ENCODE measurements at regions not wholly inside any gene's neighbourhood (a gene's known extent, or its start where the extent isn't known, plus 50 kb on each side); places are given as distances from the start of the nearest gene placed in this dataset.

GRCh38 chr21:15498455-15498854 is 231.3 kb upstream of the USP25 start:
- Mint-ChIP-seq H3K27me3 (ENCODE audit: unreplicated experiment) (no peaks in the 10 kb centered on the region), H3K27ac (ENCODE audit: unreplicated experiment) (no peak overlapping the region), H3K9me3 (ENCODE audit: low read depth, unreplicated experiment) (no peaks in the 10 kb centered on the region), H3K4me3 (ENCODE audit: low read depth, unreplicated experiment) (no peak overlapping the region), H3K4me1 (ENCODE audit: low read depth, unreplicated experiment) (no peaks in the 10 kb centered on the region), H3K36me3 (ENCODE audit: insufficient read depth, unreplicated experiment) (no peaks in the 10 kb centered on the region)
- CTCF ChIA-PET: no interaction called here
- TF ChIP-seq, protein P1, sequence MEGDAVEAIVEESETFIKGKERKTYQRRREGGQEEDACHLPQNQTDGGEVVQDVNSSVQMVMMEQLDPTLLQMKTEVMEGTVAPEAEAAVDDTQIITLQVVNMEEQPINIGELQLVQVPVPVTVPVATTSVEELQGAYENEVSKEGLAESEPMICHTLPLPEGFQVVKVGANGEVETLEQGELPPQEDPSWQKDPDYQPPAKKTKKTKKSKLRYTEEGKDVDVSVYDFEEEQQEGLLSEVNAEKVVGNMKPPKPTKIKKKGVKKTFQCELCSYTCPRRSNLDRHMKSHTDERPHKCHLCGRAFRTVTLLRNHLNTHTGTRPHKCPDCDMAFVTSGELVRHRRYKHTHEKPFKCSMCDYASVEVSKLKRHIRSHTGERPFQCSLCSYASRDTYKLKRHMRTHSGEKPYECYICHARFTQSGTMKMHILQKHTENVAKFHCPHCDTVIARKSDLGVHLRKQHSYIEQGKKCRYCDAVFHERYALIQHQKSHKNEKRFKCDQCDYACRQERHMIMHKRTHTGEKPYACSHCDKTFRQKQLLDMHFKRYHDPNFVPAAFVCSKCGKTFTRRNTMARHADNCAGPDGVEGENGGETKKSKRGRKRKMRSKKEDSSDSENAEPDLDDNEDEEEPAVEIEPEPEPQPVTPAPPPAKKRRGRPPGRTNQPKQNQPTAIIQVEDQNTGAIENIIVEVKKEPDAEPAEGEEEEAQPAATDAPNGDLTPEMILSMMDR (IDR thresholded peaks at IDR 0.05; ENCODE audit: unreplicated experiment): no peak
- intact Hi-C loops (cut with micrococcal nuclease; ENCODE audit: unreplicated experiment): no loop called here
- no peak for DNase-seq
- BruUV-seq (replicated peaks): no TSS peak

DNA sequence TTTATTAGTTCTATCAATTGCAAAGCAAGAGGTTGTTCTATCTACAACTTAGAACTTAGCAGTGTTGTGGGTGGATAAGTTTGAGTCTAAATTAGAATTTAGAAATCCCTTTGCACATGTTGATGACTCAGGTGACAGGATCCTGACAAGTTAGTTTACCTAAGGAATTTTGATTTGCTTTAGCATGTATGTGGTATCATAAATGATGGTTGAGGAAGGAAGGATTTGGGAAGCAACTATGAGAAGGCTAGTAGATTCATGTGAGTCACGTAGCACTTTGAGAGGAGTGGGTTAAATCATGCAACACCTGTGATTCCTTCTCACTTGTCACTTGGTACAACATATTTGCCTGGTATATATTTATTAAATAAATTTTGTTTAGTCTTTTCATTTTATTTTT is 223.7 kb upstream of the USP25 start:
- BruUV-seq (replicated peaks): no TSS peak
- H3K4me3 Mint-ChIP-seq (ENCODE audit: low read depth, unreplicated experiment): no peak overlapping the region
- TF ChIP-seq, protein P1 (IDR thresholded peaks at IDR 0.05; ENCODE audit: unreplicated experiment): no peak
- intact Hi-C loops (cut with micrococcal nuclease; ENCODE audit: unreplicated experiment): no loop called here
- H3K36me3 Mint-ChIP-seq (ENCODE audit: insufficient read depth, unreplicated experiment): no peaks in the 10 kb centered on the region
- CTCF ChIA-PET: no interaction called here
- DNase-seq: no peak
- H3K4me1 Mint-ChIP-seq (ENCODE audit: low read depth, unreplicated experiment): no peaks in the 10 kb centered on the region
- no peak overlapping the region for H3K27ac Mint-ChIP-seq (ENCODE audit: unreplicated experiment)
- H3K9me3 Mint-ChIP-seq (ENCODE audit: low read depth, unreplicated experiment): no peaks in the 10 kb centered on the region
- H3K27me3 Mint-ChIP-seq (ENCODE audit: unreplicated experiment): no peaks in the 10 kb centered on the region

- H3K27ac Mint-ChIP-seq (ENCODE audit: unreplicated experiment): no peak overlapping the region
- intact Hi-C loops (cut with micrococcal nuclease; ENCODE audit: unreplicated experiment): no loop called here
- CTCF ChIA-PET: interaction anchor here (1.0 kb wide), 1 partner anchor 18 kb away, joined by 3 read pairs; no protein-coding TSS in a partner anchor
- no peaks in the 10 kb centered on the region for H3K36me3 Mint-ChIP-seq (ENCODE audit: insufficient read depth, unreplicated experiment)
- no TSS peak for BruUV-seq (replicated peaks)
- H3K9me3 Mint-ChIP-seq (ENCODE audit: low read depth, unreplicated experiment): no peaks in the 10 kb centered on the region
- TF ChIP-seq, protein P1 (IDR thresholded peaks at IDR 0.05; ENCODE audit: unreplicated experiment): no peak
- no peaks in the 10 kb centered on the region for H3K27me3 Mint-ChIP-seq (ENCODE audit: unreplicated experiment)
- DNase-seq: no peak
- H3K4me1 Mint-ChIP-seq (ENCODE audit: low read depth, unreplicated experiment): no peaks in the 10 kb centered on the region
- no peak overlapping the region for H3K4me3 Mint-ChIP-seq (ENCODE audit: low read depth, unreplicated experiment)
Observed at GRCh38 chr21:15508554-15508953, 221.2 kb upstream of the USP25 start.

DNA sequence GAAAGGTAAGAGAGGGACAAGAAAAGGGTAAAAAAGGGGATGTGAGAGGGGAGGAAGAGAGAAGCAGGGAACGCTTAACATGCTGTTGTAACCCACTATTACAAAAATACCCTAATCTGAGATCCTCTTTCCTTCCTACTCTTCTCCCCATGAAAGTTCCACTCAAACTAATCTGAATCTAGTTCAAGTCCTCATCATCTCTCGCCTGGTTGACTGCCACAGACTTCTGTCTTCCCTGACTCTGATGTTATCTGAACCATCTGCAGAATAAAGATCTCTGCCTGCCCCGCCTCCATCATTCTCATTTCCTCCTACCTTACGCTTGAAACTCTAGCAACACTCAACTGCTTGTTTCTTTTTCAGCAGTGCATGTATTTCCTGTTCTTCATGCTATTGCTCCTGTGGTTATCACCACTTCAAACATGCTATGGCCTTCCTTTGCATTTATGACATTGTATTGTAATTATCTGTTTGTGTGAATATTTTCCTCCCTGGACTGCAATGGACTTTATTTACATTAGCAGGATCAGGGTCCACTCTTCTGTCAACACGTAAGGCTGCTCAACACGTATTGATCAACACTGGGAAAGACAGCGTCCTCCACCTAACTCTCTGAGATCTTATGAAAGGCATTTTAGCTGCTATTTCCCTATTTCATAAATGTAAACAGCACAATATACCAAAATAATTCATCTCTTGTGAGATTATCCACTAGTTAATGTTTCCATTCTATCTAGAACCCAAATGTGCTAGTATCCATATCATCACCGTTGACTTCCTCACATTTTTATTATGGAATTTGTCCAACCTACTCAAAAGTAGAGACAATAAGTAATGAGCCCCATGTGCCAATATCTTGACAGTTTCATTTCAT is 215.5 kb upstream of the USP25 start:
- Mint-ChIP-seq H3K9me3 (ENCODE audit: low read depth, unreplicated experiment) (peaks cover 3% of the 10 kb centered on the region), H3K4me3 (ENCODE audit: low read depth, unreplicated experiment) (no peak overlapping the region), H3K36me3 (ENCODE audit: insufficient read depth, unreplicated experiment) (no peaks in the 10 kb centered on the region), H3K27ac (ENCODE audit: unreplicated experiment) (no peak overlapping the region), H3K4me1 (ENCODE audit: low read depth, unreplicated experiment) (peaks cover 10% of the 10 kb centered on the region), H3K27me3 (ENCODE audit: unreplicated experiment) (no peaks in the 10 kb centered on the region)
- intact Hi-C loops (cut with micrococcal nuclease; ENCODE audit: unreplicated experiment): no loop called here
- TF ChIP-seq, protein P1 (IDR thresholded peaks at IDR 0.05; ENCODE audit: unreplicated experiment): no peak
- DNase-seq: no peak
- CTCF ChIA-PET: no interaction called here
- no TSS peak for BruUV-seq (replicated peaks)

Data from Calu3 (cell line).